ENCODE measurements at regions not wholly inside any gene's neighbourhood (a gene's known extent, or its start where the extent isn't known, plus 50 kb on each side); places are given as distances from the start of the nearest gene placed in this dataset.

GRCh38 chr2:236993286-236993685 is 92.4 kb upstream of the COPS8 start:
- no peak for TF ChIP-seq POLR2A (IDR thresholded peaks at IDR 0.05)
- TF ChIP-seq, protein P1, sequence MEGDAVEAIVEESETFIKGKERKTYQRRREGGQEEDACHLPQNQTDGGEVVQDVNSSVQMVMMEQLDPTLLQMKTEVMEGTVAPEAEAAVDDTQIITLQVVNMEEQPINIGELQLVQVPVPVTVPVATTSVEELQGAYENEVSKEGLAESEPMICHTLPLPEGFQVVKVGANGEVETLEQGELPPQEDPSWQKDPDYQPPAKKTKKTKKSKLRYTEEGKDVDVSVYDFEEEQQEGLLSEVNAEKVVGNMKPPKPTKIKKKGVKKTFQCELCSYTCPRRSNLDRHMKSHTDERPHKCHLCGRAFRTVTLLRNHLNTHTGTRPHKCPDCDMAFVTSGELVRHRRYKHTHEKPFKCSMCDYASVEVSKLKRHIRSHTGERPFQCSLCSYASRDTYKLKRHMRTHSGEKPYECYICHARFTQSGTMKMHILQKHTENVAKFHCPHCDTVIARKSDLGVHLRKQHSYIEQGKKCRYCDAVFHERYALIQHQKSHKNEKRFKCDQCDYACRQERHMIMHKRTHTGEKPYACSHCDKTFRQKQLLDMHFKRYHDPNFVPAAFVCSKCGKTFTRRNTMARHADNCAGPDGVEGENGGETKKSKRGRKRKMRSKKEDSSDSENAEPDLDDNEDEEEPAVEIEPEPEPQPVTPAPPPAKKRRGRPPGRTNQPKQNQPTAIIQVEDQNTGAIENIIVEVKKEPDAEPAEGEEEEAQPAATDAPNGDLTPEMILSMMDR (IDR thresholded peaks at IDR 0.05) = no peak
- no peak for TF ChIP-seq POLR2AphosphoS5 (IDR thresholded peaks at IDR 0.05)
- no peak for TF ChIP-seq EP300 (IDR thresholded peaks at IDR 0.05)
